HCT116 (cell line): ENCODE measurements at regions not wholly inside any gene's neighbourhood (a gene's known extent, or its start where the extent isn't known, plus 50 kb on each side); places are given as distances from the start of the nearest gene placed in this dataset.

Experiments used
- ATAC-seq: fragments of 200-7000 bp; cut with Tn5 transposase; 2 replicates; pipeline ENCODE4 v1.9.1; 2020; ENCODE audit warnings: mild to moderate bottlenecking, moderate library complexity
- BruUV-seq: library from RNA; stranded (reverse); fragments of 400-500 nt; replicated peaks from 2 replicates; lab custom pipeline; 2021; lab: Mats Ljungman, UMichigan
- CTCF ChIA-PET: fragments of 300-600 bp; sonication (Branson Sonifier 250); formaldehyde crosslinking; loops from one replicate; lab custom pipeline; 2021; ENCODE audit warnings: antibody characterized with exemption; lab: Charles Lee
- POLR2A ChIA-PET: fragments of 300-600, 350-600 bp; sonication (Branson Sonifier 250); formaldehyde crosslinking; loops from one replicate; lab custom pipeline; 2021; ENCODE audit warnings: antibody characterized with exemption; lab: Charles Lee
- RAD21 ChIA-PET, 2 experiments: fragments of 300-600 bp; sonication (Branson Sonifier 250); formaldehyde crosslinking; loops; one replicate each; lab custom pipeline; 2023; ENCODE audit warnings: low total read pairs in 2 of 2; ENCODE audit not compliant: uncharacterized antibody in 2 of 2, unreplicated experiment in 2 of 2, low non-redundant PET in 1 of 2; lab: Charles Lee
- DNase-seq: peaks from one replicate; pipeline ENCODE4 v3.0.0-alpha.2; 2010; ENCODE audit warnings: low read depth, low spot score
- H2AFZ ChIP-seq: fragments of 200-600 bp; shearing (Covaris generic), sonication (generic); 2 replicates; pipeline ENCODE4 v1.6.1; 2017; ENCODE audit warnings: low read depth, mixed run types, mixed read lengths, antibody characterized with exemption, low read length; ENCODE audit not compliant: poor library complexity, severe bottlenecking
- H3K27ac ChIP-seq: 2 replicates; pipeline ENCODE4 v1.5.1; 2012; ENCODE audit warnings: low read depth, low read length
- H3K27me3 ChIP-seq: fragments of 200-600 bp; sonication (generic); 2 replicates; pipeline ENCODE4 v1.6.1; 2016; ENCODE audit warnings: mixed run types, low read length, mixed read lengths; ENCODE audit not compliant: insufficient read depth
- H3K36me3 ChIP-seq, 2 experiments: fragments of 200-500 bp in 1 of 2; fragments of 200-600 bp in 1 of 2; sonication (Bioruptor generic) in 1 of 2; sonication (generic) in 1 of 2; 2 replicates each; pipeline versions ENCODE4 v1.5.1 to v1.6.1; 2014 to 2016; ENCODE audit warnings: low read length in 2 of 2, inconsistent platforms in 1 of 2, mixed read lengths in 1 of 2, mixed run types in 1 of 2; ENCODE audit not compliant: insufficient read depth in 2 of 2, control insufficient read depth in 1 of 2
- H3K4me1 ChIP-seq, 2 experiments: fragments of 200-600 bp in 1 of 2; sonication (generic) in 1 of 2; 2 replicates each; pipeline versions ENCODE4 v1.5.1 to v1.6.1; 2012 to 2017; ENCODE audit warnings: low read length in 2 of 2, inconsistent platforms in 1 of 2, mild to moderate bottlenecking in 1 of 2, mixed read lengths in 1 of 2, mixed run types in 1 of 2, moderate library complexity in 1 of 2; ENCODE audit not compliant: insufficient read depth in 2 of 2, control insufficient read depth in 1 of 2
- H3K4me2 ChIP-seq: fragments of 200-600 bp; sonication (generic); 2 replicates; pipeline ENCODE4 v1.6.1; 2017; ENCODE audit warnings: mixed run types, low read length, mixed read lengths
- H3K4me3 ChIP-seq, 2 experiments: fragments of 200-600 bp in 1 of 2; sonication (generic) in 1 of 2; replicated peaks in 1 of 2; 2 replicates each; pipeline ENCODE4 v1.5.1; 2011 to 2016; ENCODE audit warnings: low read length in 2 of 2, control low read depth in 1 of 2, low read depth in 1 of 2, mild to moderate bottlenecking in 1 of 2, mixed read lengths in 1 of 2, mixed run types in 1 of 2
- H3K79me2 ChIP-seq: fragments of 200-600 bp; sonication (generic); 2 replicates; pipeline ENCODE4 v1.6.1; 2017; ENCODE audit warnings: mild to moderate bottlenecking, mixed run types, low read length, moderate library complexity, mixed read lengths; ENCODE audit not compliant: insufficient read depth
- H3K9ac ChIP-seq: fragments of 200-600 bp; sonication (generic); 2 replicates; pipeline ENCODE4 v1.6.1; 2016; ENCODE audit warnings: low read length, mixed read lengths
- H3K9me2 ChIP-seq: fragments of 200-600 bp; sonication (generic), shearing (Covaris generic); 2 replicates; pipeline ENCODE4 v1.6.1; 2017; ENCODE audit warnings: mixed run types, mild to moderate bottlenecking, moderate library complexity; ENCODE audit not compliant: insufficient read depth
- H3K9me3 ChIP-seq, 2 experiments: fragments of 200-500 bp in 1 of 2; fragments of 200-600 bp in 1 of 2; sonication (Bioruptor generic) in 1 of 2; sonication (generic) in 1 of 2; 2 replicates each; pipeline ENCODE4 v1.6.1; 2014 to 2017; ENCODE audit warnings: low read length in 2 of 2, mixed read lengths in 2 of 2, inconsistent platforms in 1 of 2, low read depth in 1 of 2, mild to moderate bottlenecking in 1 of 2, mixed run types in 1 of 2, moderate library complexity in 1 of 2; ENCODE audit not compliant: control insufficient read depth in 1 of 2, insufficient read depth in 1 of 2
- H4K20me1 ChIP-seq: fragments of 200-600 bp; sonication (generic), shearing (Covaris generic); 2 replicates; pipeline ENCODE4 v1.6.1; 2017; ENCODE audit warnings: mixed run types, mild to moderate bottlenecking, moderate library complexity; ENCODE audit not compliant: insufficient read depth
- CBX3 ChIP-seq: IDR thresholded peaks from 2 replicates; pipeline ENCODE4 v1.6.1; 2012; ENCODE audit warnings: low read depth
- EZH2 ChIP-seq: fragments of 200-600 bp; sonication (generic); IDR thresholded peaks from 2 replicates; pipeline ENCODE4 v1.6.1; 2017; ENCODE audit warnings: antibody characterized with exemption, mixed run types
- EZH2phosphoT487 ChIP-seq: fragments of 200-600 bp; IDR thresholded peaks from 2 replicates; pipeline ENCODE4 v1.6.1; 2018; ENCODE audit warnings: antibody characterized with exemption, borderline replicate concordance
- FOSL1 ChIP-seq: IDR thresholded peaks from 2 replicates; pipeline ENCODE4 v1.6.1; 2012; ENCODE audit warnings: low read depth
- JUND ChIP-seq: IDR thresholded peaks from 2 replicates; pipeline ENCODE4 v1.6.1; 2012
- POLR2A ChIP-seq: IDR thresholded peaks from 2 replicates; pipeline ENCODE4 v1.7.0; 2011; ENCODE audit warnings: borderline replicate concordance; ENCODE audit not compliant: insufficient read depth, insufficient read length; ENCODE audit errors: extremely low read depth
- RAD21 ChIP-seq: IDR thresholded peaks from 2 replicates; pipeline ENCODE4 v1.6.1; 2012; ENCODE audit warnings: low read depth, mild to moderate bottlenecking
- SP1 ChIP-seq: IDR thresholded peaks from 2 replicates; pipeline ENCODE4 v1.6.1; 2012; ENCODE audit warnings: low read depth
- TCF7L2 ChIP-seq: IDR thresholded peaks from 2 replicates; pipeline ENCODE4 v1.7.0; 2011; ENCODE audit warnings: borderline replicate concordance, inconsistent platforms; ENCODE audit not compliant: insufficient read depth, insufficient read length; ENCODE audit errors: extremely low read depth
- ZNF274 ChIP-seq: fragments of 200-500 bp; sonication (Bioruptor generic); IDR thresholded peaks from 2 replicates; pipeline ENCODE4 v1.6.1; 2014; ENCODE audit warnings: mild to moderate bottlenecking, low read depth, low read length, inconsistent platforms
- intact Hi-C: fragments of 100-400 bp; cut with micrococcal nuclease; formaldehyde crosslinking; loops from 2 replicates; pipeline ENCODE4 v1.10.0; 2022
- TF ChIP-seq, protein P1 (sequence below): IDR thresholded peaks from 2 replicates; pipeline ENCODE4 v1.6.1; 2012; ENCODE audit warnings: low read depth

DNA sequence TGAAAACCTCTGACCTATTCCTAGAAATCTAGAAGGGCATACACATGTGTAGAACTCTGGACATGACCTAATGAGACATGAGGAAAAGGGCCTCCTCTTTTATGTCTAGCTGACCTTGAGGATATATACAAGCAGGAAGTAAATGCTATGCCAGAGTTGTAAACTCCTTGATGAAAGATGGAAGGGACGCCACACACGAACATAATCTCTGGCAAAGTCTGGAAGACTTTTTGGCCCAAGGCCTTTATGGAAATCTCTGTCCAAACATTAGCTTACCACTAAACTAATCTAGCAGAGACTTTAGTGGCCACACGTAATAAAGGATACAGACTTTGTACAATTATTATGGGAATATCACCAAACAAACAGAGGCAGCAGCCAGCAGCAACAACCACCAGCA, 138.1 kb upstream of the THSD7A start:
- no peak for TF ChIP-seq SP1
- no peak for TF ChIP-seq RAD21
- TF ChIP-seq POLR2A, result no peak
- TF ChIP-seq TCF7L2, result no peak
- no peak for TF ChIP-seq EZH2phosphoT487
- TF ChIP-seq, protein P1, sequence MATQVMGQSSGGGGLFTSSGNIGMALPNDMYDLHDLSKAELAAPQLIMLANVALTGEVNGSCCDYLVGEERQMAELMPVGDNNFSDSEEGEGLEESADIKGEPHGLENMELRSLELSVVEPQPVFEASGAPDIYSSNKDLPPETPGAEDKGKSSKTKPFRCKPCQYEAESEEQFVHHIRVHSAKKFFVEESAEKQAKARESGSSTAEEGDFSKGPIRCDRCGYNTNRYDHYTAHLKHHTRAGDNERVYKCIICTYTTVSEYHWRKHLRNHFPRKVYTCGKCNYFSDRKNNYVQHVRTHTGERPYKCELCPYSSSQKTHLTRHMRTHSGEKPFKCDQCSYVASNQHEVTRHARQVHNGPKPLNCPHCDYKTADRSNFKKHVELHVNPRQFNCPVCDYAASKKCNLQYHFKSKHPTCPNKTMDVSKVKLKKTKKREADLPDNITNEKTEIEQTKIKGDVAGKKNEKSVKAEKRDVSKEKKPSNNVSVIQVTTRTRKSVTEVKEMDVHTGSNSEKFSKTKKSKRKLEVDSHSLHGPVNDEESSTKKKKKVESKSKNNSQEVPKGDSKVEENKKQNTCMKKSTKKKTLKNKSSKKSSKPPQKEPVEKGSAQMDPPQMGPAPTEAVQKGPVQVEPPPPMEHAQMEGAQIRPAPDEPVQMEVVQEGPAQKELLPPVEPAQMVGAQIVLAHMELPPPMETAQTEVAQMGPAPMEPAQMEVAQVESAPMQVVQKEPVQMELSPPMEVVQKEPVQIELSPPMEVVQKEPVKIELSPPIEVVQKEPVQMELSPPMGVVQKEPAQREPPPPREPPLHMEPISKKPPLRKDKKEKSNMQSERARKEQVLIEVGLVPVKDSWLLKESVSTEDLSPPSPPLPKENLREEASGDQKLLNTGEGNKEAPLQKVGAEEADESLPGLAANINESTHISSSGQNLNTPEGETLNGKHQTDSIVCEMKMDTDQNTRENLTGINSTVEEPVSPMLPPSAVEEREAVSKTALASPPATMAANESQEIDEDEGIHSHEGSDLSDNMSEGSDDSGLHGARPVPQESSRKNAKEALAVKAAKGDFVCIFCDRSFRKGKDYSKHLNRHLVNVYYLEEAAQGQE, result no peak
- BruUV-seq, result no TSS peak
- H2AFZ ChIP-seq, result peak overlapping the region; percentile 42
- H3K27me3 ChIP-seq, result no peaks in the 10 kb centered on the region
- H4K20me1 ChIP-seq, result no peaks in the 10 kb centered on the region
- ATAC-seq, result no peak
- no peaks in the 10 kb centered on the region for H3K79me2 ChIP-seq
- H3K27ac ChIP-seq, result no peak overlapping the region
- ChIA-PET POLR2A (no interaction called here), RAD21 (no interaction called here), CTCF (no interaction called here)
- H3K36me3 ChIP-seq, result no peaks in the 10 kb centered on the region
- no peaks in the 10 kb centered on the region for H3K4me1 ChIP-seq
- no peaks in the 10 kb centered on the region for H3K9me2 ChIP-seq
- intact Hi-C loops, result no loop called here
- no peaks in the 10 kb centered on the region for H3K9me3 ChIP-seq
- no peak overlapping the region for H3K4me2 ChIP-seq
- no peak overlapping the region for H3K9ac ChIP-seq
- DNase-seq, result no peak
- no peak overlapping the region for H3K4me3 ChIP-seq

DNA sequence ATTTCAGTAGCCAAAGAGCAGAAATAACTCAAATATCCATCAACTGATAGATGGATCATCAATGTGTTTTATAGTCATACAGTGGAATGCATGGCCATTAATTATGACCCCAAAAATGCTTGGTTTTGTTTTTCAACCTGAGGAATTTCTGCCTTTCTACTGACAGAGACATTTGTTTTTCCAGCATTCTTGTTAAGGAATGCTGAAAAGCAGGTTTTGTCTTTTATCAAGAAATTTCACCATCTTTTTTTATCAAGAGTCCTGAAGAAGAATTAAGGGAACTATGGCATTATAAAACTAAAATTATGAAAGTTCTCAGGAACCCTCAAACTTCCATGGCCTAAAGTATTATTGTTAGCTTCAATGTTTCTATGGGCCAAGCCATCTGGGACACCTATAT, 153.4 kb upstream of the THSD7A start:
- intact Hi-C loops, result no loop called here
- Histone ChIP-seq H3K4me1 (no peaks in the 10 kb centered on the region), H3K4me2 (no peak overlapping the region), H4K20me1 (no peaks in the 10 kb centered on the region), H3K27me3 (no peaks in the 10 kb centered on the region), H2AFZ (no peak overlapping the region), H3K36me3 (no peaks in the 10 kb centered on the region), H3K9ac (no peak overlapping the region), H3K27ac (no peak overlapping the region), H3K9me2 (no peaks in the 10 kb centered on the region), H3K4me3 (no peak overlapping the region), H3K9me3 (no peaks in the 10 kb centered on the region), H3K79me2 (no peaks in the 10 kb centered on the region)
- DNase-seq (no peak), ATAC-seq (no peak)
- POLR2A ChIA-PET, result no interaction called here
- TF ChIP-seq CBX3 (no peak), TCF7L2 (no peak), JUND (no peak), SP1 (no peak), EZH2phosphoT487 (no peak), EZH2 (no peak), ZNF274 (no peak), FOSL1 (no peak)
- RAD21 ChIA-PET, result no interaction called here
- no TSS peak for BruUV-seq
- CTCF ChIA-PET, result no interaction called here
